Activated T-cell treated with anti-CD3 and anti-CD28 coated beads, Interleukin-2, amount 50 U/mL, for 72 hours (primary cell): ENCODE measurements at regions not wholly inside any gene's neighbourhood (a gene's known extent, or its start where the extent isn't known, plus 50 kb on each side); places are given as distances from the start of the nearest gene placed in this dataset.

Experiments used
- ATAC-seq, 2 donors: fragments of 150-1000 bp; cut with Tn5 transposase; replicated peaks in 1 of 2; 2 replicates each; pipeline ENCODE4 v1.10.0; 2021; ENCODE audit warnings: moderate library complexity in 2 of 2, mild to moderate bottlenecking in 1 of 2
- DNase-seq, 2 donors: peaks; one replicate each; pipeline ENCODE4 v3.0.0; 2021 to 2022; ENCODE audit warnings: mixed read lengths in 1 of 2
- H3K27ac Mint-ChIP-seq: one replicate; pipeline ENCODE4 v1.8.0; 2022; ENCODE audit warnings: mild to moderate bottlenecking, moderate library complexity, mixed read lengths
- H3K27me3 Mint-ChIP-seq: one replicate; pipeline ENCODE4 v1.8.0; 2022; ENCODE audit warnings: low read depth, mixed read lengths
- H3K36me3 Mint-ChIP-seq, 2 donors: one replicate each; pipeline ENCODE4 v1.8.0; 2022; ENCODE audit warnings: mixed read lengths in 2 of 2, mild to moderate bottlenecking in 1 of 2; ENCODE audit not compliant: insufficient read depth in 2 of 2
- H3K4me1 Mint-ChIP-seq: one replicate; pipeline ENCODE4 v1.8.0; 2022; ENCODE audit warnings: low read depth, mixed read lengths
- H3K4me3 Mint-ChIP-seq, 2 donors: one replicate each; pipeline ENCODE4 v1.8.0; 2022; ENCODE audit warnings: mild to moderate bottlenecking in 2 of 2, mixed read lengths in 2 of 2, moderate library complexity in 2 of 2
- H3K9me3 Mint-ChIP-seq, 2 donors: one replicate each; pipeline ENCODE4 v1.8.0; 2022; ENCODE audit warnings: mixed read lengths in 2 of 2

- Mint-ChIP-seq H3K9me3 (no peaks in the 10 kb centered on the region), H3K27me3 (no peaks in the 10 kb centered on the region), H3K36me3 (no peaks in the 10 kb centered on the region), H3K4me3 (no peak overlapping the region), H3K4me1 (no peaks in the 10 kb centered on the region), H3K27ac (no peak overlapping the region)
- no peak for DNase-seq
- no peak for ATAC-seq
Observed at GRCh38 chr15:53320816-53321215, 438.6 kb downstream of the WDR72 start.

DNA sequence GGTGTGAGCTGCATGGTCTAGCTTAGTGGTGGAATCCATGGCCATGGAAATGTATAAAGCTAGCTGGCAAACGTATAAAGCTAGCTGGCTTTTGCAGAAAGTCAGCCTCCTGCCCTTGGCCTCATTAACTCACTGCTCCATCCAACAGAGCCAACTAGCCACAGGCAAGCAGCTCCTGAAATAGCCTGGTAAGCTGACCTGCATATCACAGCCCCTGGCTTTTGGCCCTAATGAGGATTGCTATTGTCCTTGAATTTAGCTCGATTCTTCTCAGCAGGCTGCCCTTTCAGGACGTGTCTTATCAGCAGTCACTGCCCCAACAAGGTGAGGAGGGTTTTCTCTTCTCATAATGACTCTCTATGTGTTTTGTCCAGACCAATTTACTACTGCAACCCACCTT, 446.8 kb downstream of the WDR72 start:
- DNase-seq, result no peak
- Mint-ChIP-seq H3K4me1 (no peaks in the 10 kb centered on the region), H3K27me3 (no peaks in the 10 kb centered on the region), H3K27ac (no peak overlapping the region), H3K36me3 (no peaks in the 10 kb centered on the region), H3K9me3 (no peaks in the 10 kb centered on the region), H3K4me3 (no peak overlapping the region)
- no peak for ATAC-seq

- Mint-ChIP-seq H3K27me3 (no peaks in the 10 kb centered on the region), H3K4me3 (no peak overlapping the region), H3K9me3 (no peaks in the 10 kb centered on the region), H3K4me1 (no peaks in the 10 kb centered on the region), H3K27ac (no peak overlapping the region), H3K36me3 (no peaks in the 10 kb centered on the region)
- DNase-seq, result no peak
- ATAC-seq, result no peak
Observed at GRCh38 chr15:53310709-53311108, 448.8 kb downstream of the WDR72 start.

GRCh38 chr15:53307952-53308624, 451.4 kb downstream of the WDR72 start:
- Mint-ChIP-seq H3K4me3 (no peak overlapping the region), H3K27me3 (no peaks in the 10 kb centered on the region), H3K27ac (no peak overlapping the region), H3K9me3 (peaks cover 0 to 2% of the 10 kb centered on the region in 2 donors), H3K36me3 (no peaks in the 10 kb centered on the region), H3K4me1 (no peaks in the 10 kb centered on the region)
- ATAC-seq, result no peak
- no peak for DNase-seq

- no peaks in the 10 kb centered on the region for H3K36me3 Mint-ChIP-seq
- no peak for DNase-seq
- no peaks in the 10 kb centered on the region for H3K4me1 Mint-ChIP-seq
- no peaks in the 10 kb centered on the region for H3K27me3 Mint-ChIP-seq
- H3K9me3 Mint-ChIP-seq, result peaks cover 0 to 2% of the 10 kb centered on the region in 2 donors
- ATAC-seq, result no peak
- no peak overlapping the region for H3K27ac Mint-ChIP-seq
- no peak overlapping the region for H3K4me3 Mint-ChIP-seq
Observed at GRCh38 chr15:53305554-53305953, 453.9 kb downstream of the WDR72 start.

- Mint-ChIP-seq H3K4me1 (no peaks in the 10 kb centered on the region), H3K27me3 (no peaks in the 10 kb centered on the region), H3K36me3 (no peaks in the 10 kb centered on the region), H3K9me3 (peaks cover 0 to 2% of the 10 kb centered on the region in 2 donors), H3K4me3 (no peak overlapping the region), H3K27ac (no peak overlapping the region)
- ATAC-seq (no peak), DNase-seq (no peak)
Observed at GRCh38 chr15:53305101-53305500, 454.4 kb downstream of the WDR72 start.

GRCh38 chr15:53297828-53298227, 461.6 kb downstream of the WDR72 start:
- Mint-ChIP-seq H3K27ac (no peak overlapping the region), H3K4me3 (no peak overlapping the region), H3K4me1 (no peaks in the 10 kb centered on the region), H3K36me3 (no peaks in the 10 kb centered on the region), H3K27me3 (no peaks in the 10 kb centered on the region), H3K9me3 (no peaks in the 10 kb centered on the region)
- DNase-seq (no peak), ATAC-seq (no peak)

GRCh38 chr15:53296603-53297002, 462.9 kb downstream of the WDR72 start:
- no peaks in the 10 kb centered on the region for H3K36me3 Mint-ChIP-seq

GRCh38 chr15:53295574-53295973, 463.9 kb downstream of the WDR72 start:
- H3K9me3 Mint-ChIP-seq, result no peaks in the 10 kb centered on the region
- H3K27ac Mint-ChIP-seq, result no peak overlapping the region
- H3K36me3 Mint-ChIP-seq, result no peaks in the 10 kb centered on the region
- H3K4me3 Mint-ChIP-seq, result no peak overlapping the region
- DNase-seq, result no peak
- ATAC-seq, result no peak
- H3K27me3 Mint-ChIP-seq, result no peaks in the 10 kb centered on the region
- H3K4me1 Mint-ChIP-seq, result no peaks in the 10 kb centered on the region

More at GRCh38 chr15:53296603-53297002, 462.9 kb downstream of the WDR72 start:
- Mint-ChIP-seq H3K27ac (no peak overlapping the region), H3K4me1 (no peaks in the 10 kb centered on the region), H3K9me3 (no peaks in the 10 kb centered on the region), H3K27me3 (no peaks in the 10 kb centered on the region), H3K4me3 (no peak overlapping the region)
- no peak for DNase-seq
- ATAC-seq, result no peak

DNA sequence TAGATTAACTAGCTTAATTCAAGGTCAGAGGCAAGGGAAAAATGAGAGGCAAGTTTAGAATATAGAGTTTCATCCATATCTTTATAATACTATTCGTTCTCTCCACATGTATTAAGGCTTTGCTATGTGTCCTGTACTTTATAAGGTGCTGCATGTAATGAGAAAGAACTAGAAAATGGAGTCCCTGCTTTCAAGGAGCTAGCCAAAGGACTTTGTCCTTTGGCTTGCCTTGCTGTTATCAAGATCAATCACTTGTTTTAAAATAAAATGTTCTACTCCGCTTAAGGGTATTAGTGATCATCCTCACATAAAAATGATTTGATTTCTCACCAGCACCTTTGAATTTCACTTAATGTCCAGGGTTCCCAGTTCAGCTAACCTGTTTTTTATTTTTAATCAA, 470.9 kb downstream of the WDR72 start:
- no peak for ATAC-seq
- no peaks in the 10 kb centered on the region for H3K36me3 Mint-ChIP-seq
- no peak overlapping the region for H3K27ac Mint-ChIP-seq
- H3K4me1 Mint-ChIP-seq, result no peaks in the 10 kb centered on the region
- DNase-seq, result no peak
- no peak overlapping the region for H3K4me3 Mint-ChIP-seq
- no peaks in the 10 kb centered on the region for H3K27me3 Mint-ChIP-seq
- H3K9me3 Mint-ChIP-seq, result no peaks in the 10 kb centered on the region

- H3K4me3 Mint-ChIP-seq, result no peak overlapping the region
- ATAC-seq, result no peak
- H3K27me3 Mint-ChIP-seq, result no peaks in the 10 kb centered on the region
- H3K36me3 Mint-ChIP-seq, result no peaks in the 10 kb centered on the region
- H3K27ac Mint-ChIP-seq, result no peak overlapping the region
- H3K4me1 Mint-ChIP-seq, result no peaks in the 10 kb centered on the region
- no peak for DNase-seq
- peaks cover 0 to 3% of the 10 kb centered on the region in 2 donors for H3K9me3 Mint-ChIP-seq
Observed at GRCh38 chr15:53274630-53275029, 484.5 kb upstream of the ONECUT1 start.

DNA sequence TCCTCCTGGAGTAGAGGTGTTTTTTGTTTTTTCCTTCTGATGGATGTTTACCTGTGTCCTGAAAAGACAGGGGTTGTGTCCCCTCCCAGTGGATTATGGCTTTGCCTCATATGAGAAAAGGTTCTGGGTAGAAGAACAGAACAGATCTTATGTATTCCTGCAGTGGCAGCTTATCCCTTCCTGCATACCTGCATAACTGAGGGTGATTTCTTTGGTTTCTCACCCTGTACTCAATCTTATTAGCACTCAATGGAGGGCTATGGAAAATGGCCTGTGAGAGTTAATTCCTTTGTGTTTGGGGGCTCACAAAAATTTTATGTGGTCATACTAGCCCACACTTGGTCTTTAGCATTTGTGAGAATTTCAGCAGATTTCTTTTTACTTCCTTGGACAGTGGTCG, 482.0 kb upstream of the ONECUT1 start:
- DNase-seq (no peak), ATAC-seq (no peak)
- Mint-ChIP-seq H3K36me3 (no peaks in the 10 kb centered on the region), H3K27me3 (no peaks in the 10 kb centered on the region), H3K4me1 (no peaks in the 10 kb centered on the region), H3K9me3 (peaks cover 0 to 3% of the 10 kb centered on the region in 2 donors), H3K4me3 (no peak overlapping the region), H3K27ac (no peak overlapping the region)

DNA sequence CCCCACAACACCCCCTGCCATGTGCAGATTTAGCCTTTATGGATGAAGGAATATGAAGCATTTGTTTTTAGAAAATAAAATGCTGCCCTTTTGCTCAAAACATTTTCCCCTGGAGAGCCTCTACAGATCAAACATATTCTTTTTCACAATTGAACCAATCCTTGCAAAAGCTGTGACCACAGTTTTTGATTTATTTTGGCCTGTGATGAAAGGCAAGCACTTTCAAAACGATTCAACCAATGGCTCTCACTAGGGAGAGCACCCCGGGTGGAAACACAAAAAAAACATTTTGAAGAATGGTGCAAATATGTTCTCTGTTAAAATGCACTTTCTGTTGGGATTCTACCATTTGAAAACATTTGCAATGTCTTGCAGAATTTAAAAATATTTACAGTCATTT, 476.0 kb upstream of the ONECUT1 start:
- H3K9me3 Mint-ChIP-seq, result peaks cover 0 to 2% of the 10 kb centered on the region in 2 donors
- H3K36me3 Mint-ChIP-seq, result no peaks in the 10 kb centered on the region
- no peak for ATAC-seq
- H3K27me3 Mint-ChIP-seq, result no peaks in the 10 kb centered on the region
- DNase-seq, result no peak
- no peak overlapping the region for H3K4me3 Mint-ChIP-seq
- no peaks in the 10 kb centered on the region for H3K4me1 Mint-ChIP-seq
- H3K27ac Mint-ChIP-seq, result no peak overlapping the region

- Mint-ChIP-seq H3K27me3 (no peaks in the 10 kb centered on the region), H3K27ac (no peak overlapping the region), H3K4me1 (no peaks in the 10 kb centered on the region), H3K9me3 (no peaks in the 10 kb centered on the region), H3K4me3 (no peak overlapping the region), H3K36me3 (no peaks in the 10 kb centered on the region)
- no peak for ATAC-seq
- no peak for DNase-seq
Observed at GRCh38 chr15:53260647-53261046, 470.5 kb upstream of the ONECUT1 start.
